PC-9 (cell line): ENCODE measurements at regions not wholly inside any gene's neighbourhood (a gene's known extent, or its start where the extent isn't known, plus 50 kb on each side); places are given as distances from the start of the nearest gene placed in this dataset.

Experiments used
- BruUV-seq: library from RNA; stranded (reverse); fragments of 400-500 nt; replicated peaks from 2 replicates; lab custom pipeline; 2021; lab: Mats Ljungman, UMichigan
- CTCF ChIA-PET: fragments of 300-600 bp; sonication (Branson Sonifier 250); formaldehyde crosslinking; loops from one replicate; lab custom pipeline; 2022; ENCODE audit warnings: antibody characterized with exemption; lab: Charles Lee
- POLR2A ChIA-PET: fragments of 300-600 bp; sonication (Branson Sonifier 250); formaldehyde crosslinking; loops from one replicate; lab custom pipeline; 2022; ENCODE audit warnings: antibody characterized with exemption; ENCODE audit not compliant: unreplicated experiment; lab: Charles Lee
- DNase-seq, 2 experiments: peaks; one replicate each; pipeline versions ENCODE4 v3.0.0 to v3.0.0-alpha.2; 2015 to 2022; ENCODE audit warnings: mixed read lengths in 1 of 2
- H2AFZ ChIP-seq: fragments of 200-600 bp; sonication (generic); 2 replicates; pipeline ENCODE4 v1.8.1; 2017; ENCODE audit warnings: antibody characterized with exemption
- H3F3A ChIP-seq: fragments of 200-600 bp; sonication (generic); 2 replicates; pipeline ENCODE4 v1.8.1; 2017; ENCODE audit warnings: antibody characterized with exemption, mild to moderate bottlenecking, low read depth; ENCODE audit not compliant: insufficient read depth
- H3K27ac ChIP-seq: fragments of 200-600 bp; sonication (generic); 2 replicates; pipeline ENCODE4 v1.6.1; 2016; ENCODE audit warnings: mixed run types
- H3K27me3 ChIP-seq: fragments of 200-600 bp; sonication (generic); 2 replicates; pipeline ENCODE4 v1.6.1; 2016; ENCODE audit warnings: low read depth, mixed run types; ENCODE audit not compliant: insufficient read depth
- H3K36me3 ChIP-seq: fragments of 200-600 bp; sonication (generic); 2 replicates; pipeline ENCODE4 v1.6.1; 2016; ENCODE audit warnings: low read depth, mixed run types
- H3K4me1 ChIP-seq: fragments of 200-600 bp; sonication (generic); replicated peaks from 2 replicates; pipeline ENCODE4 v1.6.1; 2016; ENCODE audit warnings: mixed run types; ENCODE audit not compliant: insufficient read depth
- H3K4me2 ChIP-seq: fragments of 200-600 bp; sonication (generic); 2 replicates; pipeline ENCODE4 v1.6.1; 2017; ENCODE audit warnings: mixed run types
- H3K4me3 ChIP-seq: fragments of 200-600 bp; sonication (generic); 2 replicates; pipeline ENCODE4 v1.6.1; 2016; ENCODE audit warnings: mixed run types
- H3K79me2 ChIP-seq: fragments of 200-600 bp; sonication (generic); 2 replicates; pipeline ENCODE4 v1.6.1; 2017; ENCODE audit warnings: low read depth, mixed run types
- H3K9me2 ChIP-seq: fragments of 200-600 bp; sonication (generic); 2 replicates; pipeline ENCODE4 v1.8.1; 2017; ENCODE audit warnings: mild to moderate bottlenecking; ENCODE audit not compliant: insufficient read depth
- H3K9me3 ChIP-seq: fragments of 200-600 bp; sonication (generic); 2 replicates; pipeline ENCODE4 v1.8.1; 2016; ENCODE audit warnings: low read depth; ENCODE audit not compliant: insufficient read depth
- H4K20me1 ChIP-seq: fragments of 200-600 bp; sonication (generic); 2 replicates; pipeline ENCODE4 v1.8.1; 2017; ENCODE audit not compliant: insufficient read depth
- CTCF ChIP-seq: fragments of 200-600 bp; sonication (generic); conservative IDR thresholded peaks from 2 replicates; pipeline ENCODE4 v1.6.1; 2017; ENCODE audit warnings: mixed run types, antibody characterized with exemption, mild to moderate bottlenecking, moderate library complexity
- EZH2 ChIP-seq: fragments of 200-600 bp; sonication (generic); IDR thresholded peaks from 2 replicates; pipeline ENCODE4 v1.8.0; 2017; ENCODE audit warnings: antibody characterized with exemption, low read depth
- intact Hi-C: fragments of 100-400 bp; cut with micrococcal nuclease; formaldehyde crosslinking; loops from one replicate; pipeline ENCODE4 v1.10.0; 2022; ENCODE audit not compliant: unreplicated experiment

DNA sequence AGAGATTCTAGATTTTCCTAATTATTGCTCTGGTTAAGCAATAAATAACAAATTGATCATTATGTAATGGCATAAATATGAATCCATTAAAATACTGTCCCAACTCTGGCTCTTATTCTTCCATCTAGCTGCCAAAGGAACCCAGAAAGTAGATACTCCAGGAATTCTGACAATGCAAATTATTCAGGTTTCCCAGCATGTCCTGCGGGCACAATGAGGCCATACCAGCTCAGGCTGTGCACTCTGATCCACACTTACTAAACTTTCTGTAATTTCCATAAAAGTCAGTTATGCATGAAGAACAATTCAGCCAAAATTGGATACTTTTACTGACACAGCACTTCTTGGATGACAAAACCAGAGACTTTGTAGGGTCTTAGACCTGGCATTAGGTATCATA lies 576.3 kb downstream of the KCNH5 start:
- Histone ChIP-seq H3K4me3 (no peak overlapping the region), H3K36me3 (no peaks in the 10 kb centered on the region), H3K9me2 (no peaks in the 10 kb centered on the region), H3K27ac (no peak overlapping the region), H3K27me3 (no peaks in the 10 kb centered on the region), H3K9me3 (no peaks in the 10 kb centered on the region), H3K79me2 (no peaks in the 10 kb centered on the region), H4K20me1 (no peaks in the 10 kb centered on the region), H2AFZ (no peak overlapping the region), H3K4me2 (no peak overlapping the region), H3F3A (no peaks in the 10 kb centered on the region), H3K4me1 (no peaks in the 10 kb centered on the region)
- intact Hi-C loops: no loop called here
- ChIA-PET CTCF (no interaction called here), POLR2A (no interaction called here)
- BruUV-seq: no TSS peak
- TF ChIP-seq EZH2 (no peak), CTCF (no peak)
- no peak for DNase-seq

DNA sequence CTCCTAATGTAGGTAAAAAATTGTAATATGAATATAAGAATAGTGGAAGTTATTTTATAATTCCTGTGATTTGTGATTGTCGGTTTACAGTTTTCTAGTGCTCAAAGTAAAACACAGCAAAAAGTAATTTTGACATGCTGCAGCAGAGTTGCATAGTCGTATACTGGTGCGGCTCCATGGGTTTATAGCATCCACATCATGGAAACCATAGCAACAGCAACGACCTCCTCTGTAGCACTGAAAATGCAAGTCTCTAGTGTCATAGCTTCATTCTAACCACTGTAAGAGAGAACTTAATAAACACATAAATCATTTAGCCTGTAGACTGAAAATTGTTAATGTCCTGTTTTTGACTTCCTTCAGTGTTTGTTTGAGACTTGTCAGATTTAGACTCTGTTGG lies 574.3 kb downstream of the KCNH5 start:
- TF ChIP-seq CTCF: no peak
- no peak for TF ChIP-seq EZH2
- Histone ChIP-seq H3K9me3 (no peaks in the 10 kb centered on the region), H4K20me1 (no peaks in the 10 kb centered on the region), H3K4me2 (no peak overlapping the region), H3K79me2 (no peaks in the 10 kb centered on the region), H3K4me1 (no peaks in the 10 kb centered on the region), H3K27ac (no peak overlapping the region), H3K4me3 (no peak overlapping the region), H3K27me3 (no peaks in the 10 kb centered on the region), H3K36me3 (no peaks in the 10 kb centered on the region), H3F3A (no peaks in the 10 kb centered on the region), H3K9me2 (no peaks in the 10 kb centered on the region), H2AFZ (no peak overlapping the region)
- ChIA-PET CTCF (no interaction called here), POLR2A (no interaction called here)
- intact Hi-C loops: no loop called here
- no peak for DNase-seq
- BruUV-seq: no TSS peak

DNA sequence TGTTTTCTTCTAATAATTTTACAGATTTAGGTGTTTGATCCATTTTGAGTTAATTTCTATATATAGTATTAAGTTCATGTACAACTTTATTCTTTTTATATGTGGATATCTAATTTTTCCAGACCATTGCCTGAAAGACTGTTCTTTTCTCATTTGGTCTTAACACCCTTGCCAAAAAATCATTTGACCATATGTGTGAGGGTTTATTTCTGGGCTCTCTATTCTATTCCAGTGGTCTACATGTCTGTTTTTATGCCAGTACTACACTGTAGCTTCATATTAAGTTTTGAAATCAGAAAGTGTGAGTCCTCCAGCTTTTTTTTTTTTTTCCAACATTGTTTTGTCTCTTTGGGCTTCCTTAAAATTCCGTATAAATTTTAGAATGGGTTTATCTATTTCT lies 554.1 kb downstream of the KCNH5 start:
- ChIA-PET POLR2A (no interaction called here), CTCF (no interaction called here)
- Histone ChIP-seq H3K4me3 (no peak overlapping the region), H3F3A (no peaks in the 10 kb centered on the region), H3K4me2 (no peak overlapping the region), H2AFZ (no peak overlapping the region), H3K9me2 (0 out of 2 replicates have a peak, but pooled peaks cover 3% of the 10 kb centered on the region), H3K79me2 (no peaks in the 10 kb centered on the region), H3K27me3 (no peaks in the 10 kb centered on the region), H3K36me3 (no peaks in the 10 kb centered on the region), H4K20me1 (no peaks in the 10 kb centered on the region), H3K9me3 (no peaks in the 10 kb centered on the region), H3K27ac (no peak overlapping the region), H3K4me1 (no peaks in the 10 kb centered on the region)
- DNase-seq: no peak
- no TSS peak for BruUV-seq
- intact Hi-C loops: no loop called here
- no peak for TF ChIP-seq CTCF
- TF ChIP-seq EZH2: no peak
